GM18873 (cell line): ENCODE measurements at regions not wholly inside any gene's neighbourhood (a gene's known extent, or its start where the extent isn't known, plus 50 kb on each side); places are given as distances from the start of the nearest gene placed in this dataset.
"Not testable (repeated sequence)": the region's sequence is repeated elsewhere in the genome, so short reads cannot be mapped to it uniquely, and the experiment has no call there.

Experiments used
- ATAC-seq: cut with Tn5 transposase; IDR thresholded peaks from one replicate; pipeline ENCODE4 v1.9.1; 2021; ENCODE audit warnings: mild to moderate bottlenecking, moderate library complexity, moderate number of reproducible peaks; ENCODE audit not compliant: unreplicated experiment, low FRiP score

- no peak for ATAC-seq
Observed at GRCh38 chr2:4951368-4951767, 740.8 kb upstream of the SOX11 start.

GRCh38 chr2:4959219-4959618 is 733.0 kb upstream of the SOX11 start:
- ATAC-seq, result no peak

GRCh38 chr2:4962419-4962818 is 729.8 kb upstream of the SOX11 start:
- no peak for ATAC-seq

- ATAC-seq, result no peak
Observed at GRCh38 chr2:4963106-4963505, 729.1 kb upstream of the SOX11 start.

- no peak for ATAC-seq
Observed at GRCh38 chr2:4964001-4964540, 728.1 kb upstream of the SOX11 start.

GRCh38 chr2:4964579-4964978 is 727.6 kb upstream of the SOX11 start:
- ATAC-seq, result no peak

- ATAC-seq, result no peak
Observed at GRCh38 chr2:4965556-4966320, 726.4 kb upstream of the SOX11 start.

- no peak for ATAC-seq
Observed at GRCh38 chr2:4967206-4967605, 725.0 kb upstream of the SOX11 start.

- no peak for ATAC-seq
Observed at GRCh38 chr2:4972472-4972871, 719.7 kb upstream of the SOX11 start.

GRCh38 chr2:4973354-4973753 is 718.8 kb upstream of the SOX11 start:
- no peak for ATAC-seq

- no peak for ATAC-seq
Observed at GRCh38 chr2:4973973-4974372, 718.2 kb upstream of the SOX11 start.

- ATAC-seq, result no peak
Observed at GRCh38 chr2:4976407-4976806, 715.8 kb upstream of the SOX11 start.

GRCh38 chr2:4979111-4979510 is 713.1 kb upstream of the SOX11 start:
- ATAC-seq, result no peak

- ATAC-seq, result no peak
Observed at GRCh38 chr2:4980995-4981394, 711.2 kb upstream of the SOX11 start.

- ATAC-seq, result no peak
Observed at GRCh38 chr2:4981802-4982409, 710.3 kb upstream of the SOX11 start.

GRCh38 chr2:4988444-4988843 is 703.7 kb upstream of the SOX11 start:
- ATAC-seq, result not testable (repeated sequence)

GRCh38 chr2:4992226-4992625 is 700.0 kb upstream of the SOX11 start:
- no peak for ATAC-seq

GRCh38 chr2:4995466-4995865 is 696.7 kb upstream of the SOX11 start:
- no peak for ATAC-seq

- no peak for ATAC-seq
Observed at GRCh38 chr2:5007596-5007995, 684.6 kb upstream of the SOX11 start.

GRCh38 chr2:5019324-5019723 is 672.9 kb upstream of the SOX11 start:
- ATAC-seq, result no peak

- no peak for ATAC-seq
Observed at GRCh38 chr2:5020116-5020875, 671.9 kb upstream of the SOX11 start.
